Lower lobe of right lung (tissue), 2 donors: ENCODE measurements at regions not wholly inside any gene's neighbourhood (a gene's known extent, or its start where the extent isn't known, plus 50 kb on each side); places are given as distances from the start of the nearest gene placed in this dataset.

ENCODE experiments used
- ATAC-seq, 2 donors: fragments of 200-7000 bp; cut with Tn5 transposase; one replicate each; pipeline ENCODE4 v1.9.1; 2020 to 2022; ENCODE audit warnings: mild to moderate bottlenecking in 2 of 2, moderate library complexity in 2 of 2
- DNase-seq: peaks from one replicate; pipeline ENCODE4 v3.0.0-alpha.2; 2020
- H3K27ac ChIP-seq: fragments of 200-600 bp; one replicate; pipeline ENCODE4 v1.8.0; 2022
- H3K27me3 ChIP-seq: fragments of 200-600 bp; one replicate; pipeline ENCODE4 v1.8.0; 2022; ENCODE audit warnings: low read depth
- H3K36me3 ChIP-seq: fragments of 200-600 bp; one replicate; pipeline ENCODE4 v1.8.0; 2022; ENCODE audit warnings: mild to moderate bottlenecking
- H3K4me1 ChIP-seq: fragments of 200-600 bp; one replicate; pipeline ENCODE4 v1.8.0; 2022
- H3K4me3 ChIP-seq: fragments of 200-600 bp; one replicate; pipeline ENCODE4 v1.8.0; 2022; ENCODE audit warnings: mild to moderate bottlenecking
- H3K9me3 ChIP-seq: fragments of 200-600 bp; one replicate; pipeline ENCODE4 v1.8.0; 2022
- intact Hi-C: fragments of 100-400 bp; cut with DNase I; formaldehyde crosslinking; loops from one replicate; pipeline ENCODE4 v1.11.0; 2022
- TF ChIP-seq, protein P1 (sequence below): fragments of 200-600 bp; IDR thresholded peaks from one replicate; pipeline ENCODE4 v1.8.0; 2022; ENCODE audit warnings: antibody characterized with exemption, mild to moderate bottlenecking
- donor health status: DM: no; HTN: yes; CAD: no; lungs with severe emphysema.

DNA sequence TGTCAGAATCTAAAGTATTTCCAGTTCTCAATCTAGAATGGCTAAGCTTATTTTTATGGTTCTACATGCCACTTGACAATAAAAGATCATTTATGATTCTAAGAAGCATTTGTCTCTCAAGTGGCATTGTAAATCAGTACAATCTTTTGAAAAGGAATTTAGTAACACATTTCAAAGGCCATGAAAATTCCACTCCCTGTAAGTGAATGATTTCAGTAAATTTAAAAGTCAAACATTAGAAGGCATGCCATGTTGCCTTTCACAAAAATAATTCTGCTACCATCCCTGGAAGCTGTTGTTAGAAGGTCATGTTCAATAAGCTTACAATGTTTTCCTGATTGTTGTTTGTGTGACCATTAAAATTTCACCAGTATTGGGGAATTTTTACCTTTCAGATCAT lies 142.9 kb downstream of the RPIA start:
- TF ChIP-seq, protein P1, sequence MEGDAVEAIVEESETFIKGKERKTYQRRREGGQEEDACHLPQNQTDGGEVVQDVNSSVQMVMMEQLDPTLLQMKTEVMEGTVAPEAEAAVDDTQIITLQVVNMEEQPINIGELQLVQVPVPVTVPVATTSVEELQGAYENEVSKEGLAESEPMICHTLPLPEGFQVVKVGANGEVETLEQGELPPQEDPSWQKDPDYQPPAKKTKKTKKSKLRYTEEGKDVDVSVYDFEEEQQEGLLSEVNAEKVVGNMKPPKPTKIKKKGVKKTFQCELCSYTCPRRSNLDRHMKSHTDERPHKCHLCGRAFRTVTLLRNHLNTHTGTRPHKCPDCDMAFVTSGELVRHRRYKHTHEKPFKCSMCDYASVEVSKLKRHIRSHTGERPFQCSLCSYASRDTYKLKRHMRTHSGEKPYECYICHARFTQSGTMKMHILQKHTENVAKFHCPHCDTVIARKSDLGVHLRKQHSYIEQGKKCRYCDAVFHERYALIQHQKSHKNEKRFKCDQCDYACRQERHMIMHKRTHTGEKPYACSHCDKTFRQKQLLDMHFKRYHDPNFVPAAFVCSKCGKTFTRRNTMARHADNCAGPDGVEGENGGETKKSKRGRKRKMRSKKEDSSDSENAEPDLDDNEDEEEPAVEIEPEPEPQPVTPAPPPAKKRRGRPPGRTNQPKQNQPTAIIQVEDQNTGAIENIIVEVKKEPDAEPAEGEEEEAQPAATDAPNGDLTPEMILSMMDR, result no peak
- Histone ChIP-seq H3K27me3 (no peaks in the 10 kb centered on the region), H3K4me3 (no peak overlapping the region), H3K4me1 (peaks cover 2% of the 10 kb centered on the region), H3K27ac (no peak overlapping the region), H3K9me3 (no peaks in the 10 kb centered on the region), H3K36me3 (no peaks in the 10 kb centered on the region)
- DNase-seq (no peak), ATAC-seq (no peak)
- intact Hi-C loops, result loop anchor here (5.0 kb wide), 1 partner anchor 43 kb away; no protein-coding TSS in a partner anchor

DNA sequence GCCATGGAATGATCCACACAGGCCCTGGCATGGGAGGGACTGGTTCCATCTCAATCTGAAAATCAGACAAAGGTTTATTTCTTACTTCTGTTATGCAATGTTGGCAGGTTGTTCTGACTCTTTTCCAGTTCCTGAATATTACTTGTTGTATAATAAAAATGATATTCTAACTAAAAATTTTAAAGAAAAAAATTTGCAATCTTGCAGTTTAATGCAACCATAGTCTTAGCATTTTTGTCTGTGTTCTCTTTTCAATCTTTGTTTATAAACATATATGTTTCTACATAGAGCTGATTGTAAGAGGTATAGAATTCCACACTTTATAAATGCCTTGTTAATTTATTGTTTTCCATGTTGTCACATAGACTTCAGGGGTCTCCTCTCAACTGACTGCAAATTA lies 143.4 kb downstream of the RPIA start:
- DNase-seq, result no peak
- TF ChIP-seq, protein P1, result no peak
- Histone ChIP-seq H3K4me3 (no peak overlapping the region), H3K4me1 (peaks cover 4% of the 10 kb centered on the region), H3K36me3 (no peaks in the 10 kb centered on the region), H3K27ac (no peak overlapping the region), H3K9me3 (no peaks in the 10 kb centered on the region), H3K27me3 (no peaks in the 10 kb centered on the region)
- intact Hi-C loops, result loop anchor here (5.0 kb wide), 1 partner anchor 42 kb away; no protein-coding TSS in a partner anchor
- no peak for ATAC-seq

DNA sequence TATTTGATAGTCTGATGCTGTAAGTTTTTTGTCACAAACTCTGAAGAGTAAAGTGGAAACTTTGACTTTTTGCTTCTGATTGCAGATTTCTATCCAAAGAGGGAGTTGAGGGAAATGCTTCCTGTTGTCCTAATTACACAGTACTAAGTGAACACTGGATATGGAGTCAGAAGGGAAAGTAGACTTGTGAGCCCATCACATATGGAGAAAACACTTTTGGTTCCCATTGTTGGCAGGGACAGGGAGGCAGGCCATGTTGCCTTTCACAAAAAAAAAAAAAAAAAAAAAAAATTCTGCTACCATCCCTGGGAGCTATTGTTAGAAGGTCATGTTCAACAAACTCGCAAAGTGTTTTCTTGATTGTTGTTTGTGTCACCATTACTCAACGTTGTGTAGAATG lies 144.3 kb downstream of the RPIA start:
- Histone ChIP-seq H3K4me1 (peaks cover 4% of the 10 kb centered on the region), H3K27ac (no peak overlapping the region), H3K9me3 (no peaks in the 10 kb centered on the region), H3K36me3 (no peaks in the 10 kb centered on the region), H3K4me3 (no peak overlapping the region), H3K27me3 (no peaks in the 10 kb centered on the region)
- ATAC-seq (no peak), DNase-seq (no peak)
- TF ChIP-seq, protein P1, result no peak
- intact Hi-C loops, result no loop called here

DNA sequence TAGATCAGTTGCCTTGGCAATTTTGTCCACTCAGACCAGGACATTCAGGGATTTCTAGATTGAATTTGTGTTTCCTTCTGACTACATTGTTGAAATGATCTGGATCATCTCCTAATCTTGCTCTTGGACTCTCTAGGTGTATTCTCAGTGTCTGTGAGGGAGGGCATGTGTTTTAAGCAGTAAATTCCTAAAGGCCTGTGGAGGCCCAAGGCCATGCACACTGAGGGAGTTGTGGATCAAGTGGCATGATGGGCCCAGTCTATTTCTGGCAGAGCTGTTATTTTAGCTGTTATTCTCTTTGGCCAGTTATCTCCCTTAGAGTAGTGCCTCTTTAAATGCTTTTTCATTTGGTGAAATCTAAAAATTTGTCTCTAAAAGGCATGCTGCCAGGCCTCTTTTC lies 144.9 kb downstream of the RPIA start:
- Histone ChIP-seq H3K9me3 (no peaks in the 10 kb centered on the region), H3K4me3 (no peak overlapping the region), H3K36me3 (no peaks in the 10 kb centered on the region), H3K4me1 (peaks cover 4% of the 10 kb centered on the region), H3K27me3 (no peaks in the 10 kb centered on the region), H3K27ac (no peak overlapping the region)
- ATAC-seq (no peak), DNase-seq (no peak)
- TF ChIP-seq, protein P1, result no peak
- intact Hi-C loops, result no loop called here

DNA sequence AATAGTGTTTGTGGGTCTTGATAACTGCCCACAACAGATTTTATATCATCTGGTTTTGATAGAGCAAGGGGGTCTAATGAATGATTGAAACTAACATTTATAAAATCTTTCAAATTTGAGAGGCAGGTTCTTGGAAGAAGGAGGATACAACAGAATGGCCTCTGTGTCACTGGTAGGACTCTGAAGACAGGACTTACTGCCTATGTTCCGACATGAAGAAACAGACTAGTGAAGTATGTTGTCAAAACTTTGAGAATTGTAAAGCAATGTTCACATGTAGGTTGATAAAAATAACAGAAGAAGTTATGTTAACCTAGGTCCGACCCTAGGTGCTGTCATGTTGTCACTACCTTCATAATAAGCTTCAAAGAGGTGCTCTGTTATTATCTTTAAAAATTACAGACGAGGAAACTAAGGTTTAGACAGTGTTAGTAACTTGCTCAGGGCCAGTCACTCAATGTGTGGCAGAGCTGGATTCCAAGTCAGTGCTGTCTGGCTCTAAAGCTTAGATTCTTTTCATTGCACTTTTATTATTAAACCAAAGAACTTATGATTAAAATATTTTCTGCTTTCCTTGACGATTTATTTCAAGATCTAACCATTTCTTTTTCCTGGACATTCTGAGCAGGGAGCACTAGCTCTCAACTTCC lies 146.2 kb downstream of the RPIA start:
- Histone ChIP-seq H3K36me3 (no peaks in the 10 kb centered on the region), H3K9me3 (no peaks in the 10 kb centered on the region), H3K4me1 (peaks cover 12% of the 10 kb centered on the region), H3K27me3 (no peaks in the 10 kb centered on the region), H3K4me3 (no peak overlapping the region), H3K27ac (no peak overlapping the region)
- DNase-seq (no peak), ATAC-seq (no peak)
- TF ChIP-seq, protein P1, result no peak
- intact Hi-C loops, result no loop called here
